DND-41 (cell line): ENCODE measurements at regions not wholly inside any gene's neighbourhood (a gene's known extent, or its start where the extent isn't known, plus 50 kb on each side); places are given as distances from the start of the nearest gene placed in this dataset.

ENCODE experiments used
- ATAC-seq: fragments of 200-7000 bp; cut with Tn5 transposase; 3 replicates; pipeline ENCODE4 v1.9.1; 2021; ENCODE audit warnings: low read depth; ENCODE audit not compliant: insufficient read depth
- DNase-seq: peaks from one replicate; pipeline ENCODE4 v3.0.0-alpha.2; 2020
- H2AFZ ChIP-seq: 2 replicates; pipeline ENCODE4 v1.6.0; 2012; ENCODE audit warnings: low read depth, low read length
- H3K27ac ChIP-seq: 2 replicates; pipeline ENCODE4 v1.5.1; 2012; ENCODE audit warnings: low read length, inconsistent platforms
- H3K27me3 ChIP-seq: fragments of 200-600 bp; sonication (generic); 2 replicates; pipeline ENCODE4 v1.6.0; 2012; ENCODE audit warnings: low read length, mild to moderate bottlenecking, inconsistent platforms; ENCODE audit not compliant: insufficient read depth, poor library complexity
- H3K36me3 ChIP-seq: 2 replicates; pipeline ENCODE4 v1.5.1; 2012; ENCODE audit warnings: low read length, inconsistent platforms; ENCODE audit not compliant: insufficient read depth
- H3K4me1 ChIP-seq: 2 replicates; pipeline ENCODE4 v1.5.1; 2012; ENCODE audit warnings: mild to moderate bottlenecking, low read length; ENCODE audit not compliant: insufficient read depth
- H3K4me2 ChIP-seq: 2 replicates; pipeline ENCODE4 v1.6.0; 2012; ENCODE audit warnings: mild to moderate bottlenecking, moderate library complexity, low read length, inconsistent platforms; ENCODE audit not compliant: insufficient read depth
- H3K4me3 ChIP-seq, 2 experiments: fragments of 200-600 bp in 1 of 2; shearing (Covaris generic) in 1 of 2; 2 replicates each; pipeline ENCODE4 v1.5.1; 2012 to 2016; ENCODE audit warnings: inconsistent platforms in 2 of 2, low read length in 2 of 2, mild to moderate bottlenecking in 2 of 2, low read depth in 1 of 2, moderate library complexity in 1 of 2
- H3K79me2 ChIP-seq: 2 replicates; pipeline ENCODE4 v1.6.0; 2012; ENCODE audit warnings: low read length, inconsistent platforms; ENCODE audit not compliant: insufficient read depth
- H3K9ac ChIP-seq: 2 replicates; pipeline ENCODE4 v1.6.0; 2012; ENCODE audit warnings: low read depth, mild to moderate bottlenecking, inconsistent platforms, low read length, moderate library complexity
- H3K9me3 ChIP-seq: 2 replicates; pipeline ENCODE4 v1.5.1; 2012; ENCODE audit warnings: low read length, moderate library complexity, mild to moderate bottlenecking, inconsistent platforms; ENCODE audit not compliant: insufficient read depth, severe bottlenecking
- H4K20me1 ChIP-seq: 2 replicates; pipeline ENCODE4 v1.6.0; 2012; ENCODE audit warnings: low read length; ENCODE audit not compliant: insufficient read depth
- EZH2 ChIP-seq: IDR thresholded peaks from 3 replicates; pipeline ENCODE4 v1.6.1; 2012; ENCODE audit warnings: borderline replicate concordance, low read depth, mild to moderate bottlenecking, moderate library complexity, low read length, inconsistent platforms; ENCODE audit not compliant: severe bottlenecking
- TF ChIP-seq, protein P1 (sequence below): IDR thresholded peaks from 2 replicates; pipeline ENCODE4 v1.5.1; 2012; ENCODE audit warnings: borderline replicate concordance, low read length, moderate library complexity, mild to moderate bottlenecking; ENCODE audit not compliant: poor library complexity, severe bottlenecking; ENCODE audit errors: extremely low read depth

DNA sequence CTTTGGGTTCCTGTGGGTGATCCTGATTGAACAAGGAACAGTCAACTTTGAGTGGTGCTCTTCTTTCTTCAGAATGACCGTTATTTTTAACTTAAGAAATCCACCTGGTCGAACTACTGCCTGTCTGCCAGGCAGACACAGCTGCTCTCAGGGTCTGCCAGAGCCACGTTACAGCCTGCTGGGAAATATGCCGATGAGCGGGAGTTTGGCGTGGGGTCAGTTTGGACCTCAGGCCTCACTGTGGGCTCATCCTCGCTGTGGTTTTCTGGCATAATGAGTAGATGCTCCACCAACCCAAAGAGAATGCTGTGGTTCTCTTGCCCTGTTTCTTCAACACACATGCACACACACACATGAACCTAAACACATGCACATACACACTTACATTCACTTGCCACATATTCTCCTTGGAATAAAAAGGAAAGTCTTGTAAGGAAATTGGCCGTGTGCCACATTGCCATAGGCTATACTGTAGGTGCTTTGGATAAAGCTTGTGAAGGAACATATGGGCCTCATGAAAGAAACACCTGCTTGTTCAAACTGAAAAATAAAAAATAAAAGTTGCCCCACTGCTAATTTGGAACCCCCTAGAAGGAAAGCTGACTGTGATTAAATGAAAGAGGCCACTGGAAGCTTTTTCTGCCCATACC lies 598.7 kb upstream of the KLF12 start:
- Histone ChIP-seq H3K4me2 (no peak overlapping the region), H2AFZ (no peak overlapping the region), H3K4me3 (no peak overlapping the region), H3K36me3 (no peaks in the 10 kb centered on the region), H3K27me3 (no peaks in the 10 kb centered on the region), H3K27ac (no peak overlapping the region), H3K79me2 (no peaks in the 10 kb centered on the region), H3K9me3 (no peaks in the 10 kb centered on the region), H4K20me1 (no peaks in the 10 kb centered on the region), H3K4me1 (no peaks in the 10 kb centered on the region), H3K9ac (no peak overlapping the region)
- ATAC-seq (no peak), DNase-seq (no peak)
- no peak for TF ChIP-seq EZH2
- TF ChIP-seq, protein P1, sequence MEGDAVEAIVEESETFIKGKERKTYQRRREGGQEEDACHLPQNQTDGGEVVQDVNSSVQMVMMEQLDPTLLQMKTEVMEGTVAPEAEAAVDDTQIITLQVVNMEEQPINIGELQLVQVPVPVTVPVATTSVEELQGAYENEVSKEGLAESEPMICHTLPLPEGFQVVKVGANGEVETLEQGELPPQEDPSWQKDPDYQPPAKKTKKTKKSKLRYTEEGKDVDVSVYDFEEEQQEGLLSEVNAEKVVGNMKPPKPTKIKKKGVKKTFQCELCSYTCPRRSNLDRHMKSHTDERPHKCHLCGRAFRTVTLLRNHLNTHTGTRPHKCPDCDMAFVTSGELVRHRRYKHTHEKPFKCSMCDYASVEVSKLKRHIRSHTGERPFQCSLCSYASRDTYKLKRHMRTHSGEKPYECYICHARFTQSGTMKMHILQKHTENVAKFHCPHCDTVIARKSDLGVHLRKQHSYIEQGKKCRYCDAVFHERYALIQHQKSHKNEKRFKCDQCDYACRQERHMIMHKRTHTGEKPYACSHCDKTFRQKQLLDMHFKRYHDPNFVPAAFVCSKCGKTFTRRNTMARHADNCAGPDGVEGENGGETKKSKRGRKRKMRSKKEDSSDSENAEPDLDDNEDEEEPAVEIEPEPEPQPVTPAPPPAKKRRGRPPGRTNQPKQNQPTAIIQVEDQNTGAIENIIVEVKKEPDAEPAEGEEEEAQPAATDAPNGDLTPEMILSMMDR, result no peak

DNA sequence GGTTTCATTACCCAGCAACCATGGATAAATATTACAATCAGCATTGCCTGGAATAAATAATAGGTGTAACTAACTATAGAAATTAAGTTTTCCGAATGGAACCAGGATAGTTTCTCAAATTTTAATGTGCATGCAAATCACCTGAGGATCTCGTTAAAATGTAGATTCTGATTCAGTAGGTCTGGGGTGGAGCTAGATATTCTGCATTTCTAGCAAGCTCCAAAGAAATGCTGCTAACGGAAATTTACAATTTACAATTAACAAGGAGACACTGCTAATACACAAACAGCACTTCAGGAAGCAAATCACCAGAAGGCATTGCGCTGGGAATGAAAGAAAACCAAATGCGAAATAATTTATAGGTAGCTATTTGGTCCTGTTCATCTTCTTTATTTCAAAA lies 597.5 kb upstream of the KLF12 start:
- no peak for TF ChIP-seq EZH2
- TF ChIP-seq, protein P1, result no peak
- Histone ChIP-seq H3K27ac (no peak overlapping the region), H3K27me3 (no peaks in the 10 kb centered on the region), H3K4me2 (no peak overlapping the region), H3K4me1 (no peaks in the 10 kb centered on the region), H3K4me3 (no peak overlapping the region), H2AFZ (no peak overlapping the region), H3K36me3 (no peaks in the 10 kb centered on the region), H4K20me1 (no peaks in the 10 kb centered on the region), H3K9me3 (no peaks in the 10 kb centered on the region), H3K9ac (no peak overlapping the region), H3K79me2 (no peaks in the 10 kb centered on the region)
- DNase-seq, result no peak
- no peak for ATAC-seq

DNA sequence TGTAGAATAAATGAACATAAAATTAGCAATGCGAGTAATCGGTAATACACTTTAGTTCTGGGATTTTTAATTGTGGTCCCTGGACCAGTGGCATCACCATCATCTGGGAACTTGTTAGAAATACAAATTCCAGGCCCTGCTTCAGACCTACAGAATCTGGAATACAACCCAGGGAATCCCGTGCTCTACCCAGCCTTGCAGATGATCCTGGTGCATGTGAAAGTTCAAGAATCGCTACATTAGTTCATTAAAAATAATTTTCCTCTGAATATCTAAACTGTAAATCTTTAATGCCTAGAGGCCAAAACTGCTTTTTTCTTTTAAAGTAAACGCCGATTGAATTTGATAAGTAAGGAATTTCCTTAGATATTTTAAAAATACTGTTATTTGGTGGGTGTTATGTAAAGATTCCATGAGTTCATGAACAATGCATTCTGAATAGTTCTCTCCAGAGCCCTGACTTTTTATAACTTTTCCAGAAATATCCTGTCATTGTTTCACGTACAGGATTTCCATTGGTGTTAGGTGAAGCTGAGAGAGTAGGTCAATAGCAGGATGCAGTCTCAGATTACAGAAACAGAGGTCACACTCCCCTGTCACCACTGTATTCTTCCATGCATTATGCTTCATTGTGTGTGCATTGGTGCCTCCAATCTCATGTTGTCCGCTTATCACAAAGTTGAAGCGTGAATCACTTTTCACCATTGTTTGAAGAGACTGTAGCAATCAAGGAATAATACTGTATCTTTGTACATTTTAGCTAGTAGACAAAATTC lies 596.5 kb upstream of the KLF12 start:
- no peaks in the 10 kb centered on the region for H3K36me3 ChIP-seq
- TF ChIP-seq, protein P1, result no peak
- no peak for TF ChIP-seq EZH2
- H3K4me3 ChIP-seq, result no peak overlapping the region
- H3K9me3 ChIP-seq, result no peaks in the 10 kb centered on the region
- H3K27me3 ChIP-seq, result no peaks in the 10 kb centered on the region
- H3K27ac ChIP-seq, result no peak overlapping the region
- DNase-seq, result no peak
- H2AFZ ChIP-seq, result no peak overlapping the region
- ATAC-seq, result no peak
- no peak overlapping the region for H3K4me2 ChIP-seq
- H3K4me1 ChIP-seq, result no peaks in the 10 kb centered on the region
- H3K79me2 ChIP-seq, result no peaks in the 10 kb centered on the region
- no peaks in the 10 kb centered on the region for H4K20me1 ChIP-seq
- H3K9ac ChIP-seq, result no peak overlapping the region
